ENCODE measurements at regions not wholly inside any gene's neighbourhood (a gene's known extent, or its start where the extent isn't known, plus 50 kb on each side); places are given as distances from the start of the nearest gene placed in this dataset.

GRCh38 chr11:28472904-28473303 lies 364.7 kb downstream of the METTL15 start:
- no peak overlapping the region for H3K27ac ChIP-seq (ENCODE audit: low read depth, low read length)
- H3K79me1 ChIP-seq (ENCODE audit: low read length) = no peaks in the 10 kb centered on the region
- no peak overlapping the region for H3K4me2 ChIP-seq (ENCODE audit: low read length)
- H3K23ac ChIP-seq (ENCODE audit: low read length) = no peak overlapping the region
- H3K4me1 ChIP-seq (ENCODE audit: control insufficient read depth in 1 of 2, insufficient read depth in 2 of 2, low read length in 2 of 2) = no peaks in the 10 kb centered on the region
- no peak overlapping the region for H3K4me3 ChIP-seq (ENCODE audit: low read depth, low read length)
- no peak overlapping the region for H4K8ac ChIP-seq (ENCODE audit: low read depth, low read length)
- no peak overlapping the region for H3K9ac ChIP-seq (ENCODE audit: low read length)
- no peak overlapping the region for H3K14ac ChIP-seq (ENCODE audit: low read length)
- no peak for DNase-seq
- H3K27me3 ChIP-seq (ENCODE audit: insufficient read depth, low read length) = no peaks in the 10 kb centered on the region
- H3K4ac ChIP-seq (ENCODE audit: low read depth, low read length) = no peak overlapping the region
- H3K9me3 ChIP-seq (ENCODE audit: insufficient read depth, low read depth, low read length) = no peaks in the 10 kb centered on the region
- H2BK5ac ChIP-seq (ENCODE audit: low read depth, low read length, poor library complexity) = no peak overlapping the region
- no peak overlapping the region for H4K91ac ChIP-seq (ENCODE audit: low read depth, low read length)
- H2AFZ ChIP-seq (ENCODE audit: insufficient read depth, low read length, poor library complexity) = no peak overlapping the region
- H2AK5ac ChIP-seq (ENCODE audit: low read length) = no peak overlapping the region
- no peaks in the 10 kb centered on the region for H3K36me3 ChIP-seq (ENCODE audit: control insufficient read depth in 1 of 2, insufficient read depth in 2 of 2, low read length in 2 of 2)
- no peak overlapping the region for H2BK12ac ChIP-seq (ENCODE audit: low read length)
- no peak overlapping the region for H4K12ac ChIP-seq (ENCODE audit: low read depth, low read length)
- no peak overlapping the region for H2BK120ac ChIP-seq (ENCODE audit: insufficient read depth, low read length, poor library complexity)
- H3K18ac ChIP-seq (ENCODE audit: low read length) = no peak overlapping the region
- no peaks in the 10 kb centered on the region for H3K79me2 ChIP-seq (ENCODE audit: control insufficient read depth, insufficient read depth, low read length, poor library complexity)

- H3K27ac ChIP-seq (ENCODE audit: low read depth, low read length) = no peak overlapping the region
These were observed 363.3 kb downstream of the METTL15 start for GRCh38 chr11:28471537-28471936.

GRCh38 chr11:28470180-28470579 lies 362.0 kb downstream of the METTL15 start:
- no peak for DNase-seq
- H3K4ac ChIP-seq (ENCODE audit: low read depth, low read length) = no peak overlapping the region
- H4K91ac ChIP-seq (ENCODE audit: low read depth, low read length) = no peak overlapping the region
- H3K18ac ChIP-seq (ENCODE audit: low read length) = no peak overlapping the region
- WGBS (ENCODE audit: extremely low coverage, insufficient coverage, insufficient read length) = no CpG with 5 or more reads among the region's 2 CpGs
- no peak overlapping the region for H3K4me2 ChIP-seq (ENCODE audit: low read length)
- H3K9me3 ChIP-seq (ENCODE audit: insufficient read depth, low read depth, low read length) = no peaks in the 10 kb centered on the region
- no peak overlapping the region for H3K23ac ChIP-seq (ENCODE audit: low read length)
- H2AK5ac ChIP-seq (ENCODE audit: low read length) = no peak overlapping the region
- peaks cover 7 to 11% of the 10 kb centered on the region in 2 experiments for H3K4me1 ChIP-seq (ENCODE audit: control insufficient read depth in 1 of 2, insufficient read depth in 2 of 2, low read length in 2 of 2)
- H2BK12ac ChIP-seq (ENCODE audit: low read length) = no peak overlapping the region
- H3K9ac ChIP-seq (ENCODE audit: low read length) = no peak overlapping the region
- H2BK120ac ChIP-seq (ENCODE audit: insufficient read depth, low read length, poor library complexity) = no peak overlapping the region
- H3K36me3 ChIP-seq (ENCODE audit: control insufficient read depth in 1 of 2, insufficient read depth in 2 of 2, low read length in 2 of 2) = no peaks in the 10 kb centered on the region
- no peak overlapping the region for H3K14ac ChIP-seq (ENCODE audit: low read length)
- H3K79me1 ChIP-seq (ENCODE audit: low read length) = no peaks in the 10 kb centered on the region
- no peaks in the 10 kb centered on the region for H3K79me2 ChIP-seq (ENCODE audit: control insufficient read depth, insufficient read depth, low read length, poor library complexity)
- no peak overlapping the region for H2BK5ac ChIP-seq (ENCODE audit: low read depth, low read length, poor library complexity)
- H4K12ac ChIP-seq (ENCODE audit: low read depth, low read length) = no peak overlapping the region
- no peak overlapping the region for H4K8ac ChIP-seq (ENCODE audit: low read depth, low read length)
- no peaks in the 10 kb centered on the region for H3K27me3 ChIP-seq (ENCODE audit: insufficient read depth, low read length)
- no peak overlapping the region for H3K4me3 ChIP-seq (ENCODE audit: low read depth, low read length)
- no peak overlapping the region for H2AFZ ChIP-seq (ENCODE audit: insufficient read depth, low read length, poor library complexity)
- no peak overlapping the region for H3K27ac ChIP-seq (ENCODE audit: low read depth, low read length)

More at GRCh38 chr11:28471537-28471936, 363.3 kb downstream of the METTL15 start:
- Histone ChIP-seq H2BK120ac (ENCODE audit: insufficient read depth, low read length, poor library complexity) (no peak overlapping the region), H2BK5ac (ENCODE audit: low read depth, low read length, poor library complexity) (no peak overlapping the region), H3K4me3 (ENCODE audit: low read depth, low read length) (no peak overlapping the region), H3K18ac (ENCODE audit: low read length) (no peak overlapping the region), H3K9ac (ENCODE audit: low read length) (no peak overlapping the region), H3K23ac (ENCODE audit: low read length) (no peak overlapping the region), H3K27me3 (ENCODE audit: insufficient read depth, low read length) (no peaks in the 10 kb centered on the region), H2AFZ (ENCODE audit: insufficient read depth, low read length, poor library complexity) (no peak overlapping the region), H2AK5ac (ENCODE audit: low read length) (no peak overlapping the region), H3K79me2 (ENCODE audit: control insufficient read depth, insufficient read depth, low read length, poor library complexity) (no peaks in the 10 kb centered on the region), H3K9me3 (ENCODE audit: insufficient read depth, low read depth, low read length) (no peaks in the 10 kb centered on the region), H3K36me3 (ENCODE audit: control insufficient read depth in 1 of 2, insufficient read depth in 2 of 2, low read length in 2 of 2) (no peaks in the 10 kb centered on the region), H3K4me1 (ENCODE audit: control insufficient read depth in 1 of 2, insufficient read depth in 2 of 2, low read length in 2 of 2) (peaks cover 7 to 8% of the 10 kb centered on the region in 2 experiments), H3K14ac (ENCODE audit: low read length) (no peak overlapping the region), H3K79me1 (ENCODE audit: low read length) (no peaks in the 10 kb centered on the region), H4K12ac (ENCODE audit: low read depth, low read length) (no peak overlapping the region), H4K91ac (ENCODE audit: low read depth, low read length) (no peak overlapping the region), H3K4ac (ENCODE audit: low read depth, low read length) (no peak overlapping the region), H2BK12ac (ENCODE audit: low read length) (no peak overlapping the region), H4K8ac (ENCODE audit: low read depth, low read length) (no peak overlapping the region), H3K4me2 (ENCODE audit: low read length) (no peak overlapping the region)
- no peak for DNase-seq

- Histone ChIP-seq H3K4me2 (ENCODE audit: low read length) (no peak overlapping the region), H2AFZ (ENCODE audit: insufficient read depth, low read length, poor library complexity) (no peak overlapping the region), H3K4me3 (ENCODE audit: low read depth, low read length) (no peak overlapping the region), H2BK120ac (ENCODE audit: insufficient read depth, low read length, poor library complexity) (no peak overlapping the region), H3K79me1 (ENCODE audit: low read length) (no peaks in the 10 kb centered on the region), H4K8ac (ENCODE audit: low read depth, low read length) (no peak overlapping the region), H2BK12ac (ENCODE audit: low read length) (no peak overlapping the region), H3K14ac (ENCODE audit: low read length) (no peak overlapping the region), H3K9me3 (ENCODE audit: insufficient read depth, low read depth, low read length) (no peaks in the 10 kb centered on the region), H2AK5ac (ENCODE audit: low read length) (no peak overlapping the region), H3K27ac (ENCODE audit: low read depth, low read length) (no peak overlapping the region), H3K9ac (ENCODE audit: low read length) (no peak overlapping the region), H4K91ac (ENCODE audit: low read depth, low read length) (no peak overlapping the region), H2BK5ac (ENCODE audit: low read depth, low read length, poor library complexity) (no peak overlapping the region), H3K4me1 (ENCODE audit: control insufficient read depth in 1 of 2, insufficient read depth in 2 of 2, low read length in 2 of 2) (peaks cover 7 to 11% of the 10 kb centered on the region in 2 experiments), H4K12ac (ENCODE audit: low read depth, low read length) (no peak overlapping the region), H3K18ac (ENCODE audit: low read length) (no peak overlapping the region), H3K27me3 (ENCODE audit: insufficient read depth, low read length) (no peaks in the 10 kb centered on the region), H3K36me3 (ENCODE audit: control insufficient read depth in 1 of 2, insufficient read depth in 2 of 2, low read length in 2 of 2) (no peaks in the 10 kb centered on the region), H3K23ac (ENCODE audit: low read length) (no peak overlapping the region), H3K4ac (ENCODE audit: low read depth, low read length) (no peak overlapping the region), H3K79me2 (ENCODE audit: control insufficient read depth, insufficient read depth, low read length, poor library complexity) (no peaks in the 10 kb centered on the region)
- peak; percentile 32 to 55 for DNase-seq
- no CpG with 5 or more reads among the region's 7 CpGs for WGBS (ENCODE audit: extremely low coverage, insufficient coverage, insufficient read length)
These were observed 358.3 kb downstream of the METTL15 start for GRCh38 chr11:28466506-28466905.

Measured in trophoblast cell (in vitro differentiated cells and primary cell).